Heart left ventricle (tissue), 16 donors: ENCODE measurements at regions not wholly inside any gene's neighbourhood (a gene's known extent, or its start where the extent isn't known, plus 50 kb on each side); places are given as distances from the start of the nearest gene placed in this dataset.

ENCODE experiments used
- ATAC-seq, 4 donors: fragments of 200-7000 bp; cut with Tn5 transposase; one replicate each; pipeline ENCODE4 v1.9.1; 2020 to 2022; ENCODE audit warnings: moderate library complexity in 4 of 4, mild to moderate bottlenecking in 3 of 4, moderate number of reproducible peaks in 1 of 4
- DNase-seq, 5 donors: peaks; one replicate each; pipeline ENCODE4 v3.0.0-alpha.2; 2020
- H3K27ac ChIP-seq, 12 donors: fragments of 200-600 bp; sonication (generic) in 4 of 12; one replicate each; pipeline versions ENCODE4 v1.5.0 to v1.8.0; 2016 to 2022; ENCODE audit warnings: mild to moderate bottlenecking in 2 of 12
- H3K27me3 ChIP-seq, 9 donors: fragments of 200-600 bp; sonication (generic) in 2 of 9; one replicate each; pipeline versions ENCODE4 v1.5.1 to v1.8.0; 2016 to 2022; ENCODE audit warnings: mild to moderate bottlenecking in 3 of 9
- H3K36me3 ChIP-seq, 9 donors: fragments of 200-600 bp; sonication (generic) in 2 of 9; one replicate each; pipeline versions ENCODE4 v1.5.0 to v1.8.0; 2018 to 2022; ENCODE audit warnings: mild to moderate bottlenecking in 2 of 9
- H3K4me1 ChIP-seq, 12 donors: fragments of 200-600 bp; sonication (generic) in 4 of 12; one replicate each; pipeline versions ENCODE4 v1.5.0 to v1.8.0; 2016 to 2022; ENCODE audit warnings: mild to moderate bottlenecking in 3 of 12
- H3K4me3 ChIP-seq, 12 donors: fragments of 200-600 bp; sonication (generic) in 4 of 12; one replicate each; pipeline versions ENCODE4 v1.5.0 to v1.8.0; 2017 to 2022; ENCODE audit warnings: mild to moderate bottlenecking in 9 of 12, moderate library complexity in 4 of 12
- H3K9me3 ChIP-seq, 12 donors: fragments of 200-600 bp; sonication (generic) in 4 of 12; one replicate each; pipeline versions ENCODE4 v1.5.0 to v1.8.0; 2016 to 2022; ENCODE audit warnings: mild to moderate bottlenecking in 1 of 12
- CTCF ChIP-seq, 12 donors: fragments of 200-600 bp; sonication (generic) in 4 of 12; IDR thresholded peaks; one replicate each; pipeline versions ENCODE4 v1.5.0 to v1.8.0; 2018 to 2022; ENCODE audit warnings: antibody characterized with exemption in 12 of 12, mild to moderate bottlenecking in 5 of 12
- POLR2A ChIP-seq, 2 donors: fragments of 450-650 bp; IDR thresholded peaks; one replicate each; pipeline ENCODE4 v1.6.1; 2017; ENCODE audit warnings: antibody characterized with exemption in 2 of 2, mild to moderate bottlenecking in 2 of 2, moderate library complexity in 2 of 2
- WGBS, 4 donors: extraction: QIAGEN DNeasy Blood & Tissue Kit in 2 of 4; methylation state at CpG; one replicate each; pipeline versions ENCODE4 v1.1.5 to v1.1.7; 2013 to 2018; 5-methylcytosine and 5-hydroxymethylcytosine counted together
- intact Hi-C, 10 donors: fragments of 100-400 bp; cut with DNase I; formaldehyde crosslinking; loops; one replicate each; pipeline versions ENCODE4 v1.11.1 to v1.14.2; 2022
- donor health status: ischemic (EF 13 %, LVEDD 7.1; RV severe dilation, severe dysfunction).
- donor health status: healthy with polysubstance abuse.
- donor health status: DM: no; HTN: yes; CAD: no.
- donor health status: DM: no; HTN: no; CAD: no.
- donor health status: ischemic (EF 25% LVEDD 6.9; RV normal size, moderate dysfunction).
- donor health status: ischemic (EF 25% LVEDD 5.7; RV mildly dilated, moderate dysfunction).
- donor health status: healthy.
- donor health status: DM: yes; HTN: yes; CAD: no.
- donor health status: ischemic (EF 35%, LVEDD 5.7; RV mildly dilated, moderate dysfunction).
- donor health status: nonischemic (EF 11% LVEDD 7.7; RV severe dilation, severe dysfunction).
- donor health status: DM: yes; HTN: yes; CAD: no.
- donor health status: PGD.
- donor health status: ischemic (EF 29% LVEDD 5.4; RV normal size, mild dysfunction).
- donor health status: nonischemic (EF 23%, LVEDD 6.1; RV moderate dilation, normal function).

- Histone ChIP-seq H3K4me1 (no peaks in the 10 kb centered on the region), H3K4me3 (no peak overlapping the region), H3K36me3 (no peaks in the 10 kb centered on the region), H3K9me3 (no peaks in the 10 kb centered on the region), H3K27me3 (no peaks in the 10 kb centered on the region), H3K27ac (no peak overlapping the region)
- 57 to 74% (median 64%) methylated on average over 1 of the region's 1 CpG for WGBS, 4 donors
- DNase-seq, result no peak
- ATAC-seq, result no peak
- no peak for TF ChIP-seq CTCF (IDR thresholded peaks at IDR 0.05)
- no peak for TF ChIP-seq POLR2A (IDR thresholded peaks at IDR 0.05)
- intact Hi-C loops, result no loop called here
Observed at GRCh38 chr13:104798486-104798885, 1732.3 kb upstream of the SLC10A2 start.

- TF ChIP-seq POLR2A (IDR thresholded peaks at IDR 0.05) (no peak), CTCF (IDR thresholded peaks at IDR 0.05) (no peak)
- intact Hi-C loops, result no loop called here
- no peaks in the 10 kb centered on the region for H3K36me3 ChIP-seq
- no peak overlapping the region for H3K4me3 ChIP-seq
- DNase-seq (no peak), ATAC-seq (no peak)
- no peaks in the 10 kb centered on the region for H3K9me3 ChIP-seq
- H3K4me1 ChIP-seq, result no peaks in the 10 kb centered on the region
- H3K27ac ChIP-seq, result no peak overlapping the region
- WGBS, 4 donors, result 65 to 77% (median 72%) methylated on average over 2 of the region's 2 CpGs
- H3K27me3 ChIP-seq, result no peaks in the 10 kb centered on the region
Observed at GRCh38 chr13:104796581-104796980, 1730.4 kb upstream of the SLC10A2 start.

- Histone ChIP-seq H3K27ac (no peak overlapping the region), H3K36me3 (no peaks in the 10 kb centered on the region), H3K4me3 (peak overlapping the region in 1 of 12 donors; percentile 12), H3K27me3 (no peaks in the 10 kb centered on the region), H3K9me3 (no peaks in the 10 kb centered on the region), H3K4me1 (no peaks in the 10 kb centered on the region)
- DNase-seq (no peak), ATAC-seq (no peak)
- 67 to 77% (median 69%) methylated on average over 5 of the region's 5 CpGs for WGBS, 4 donors
- TF ChIP-seq POLR2A (IDR thresholded peaks at IDR 0.05), result no peak
- TF ChIP-seq CTCF (IDR thresholded peaks at IDR 0.05), result no peak
- intact Hi-C loops, result no loop called here
Observed at GRCh38 chr13:104785952-104786351, 1719.7 kb upstream of the SLC10A2 start.

- no peak overlapping the region for H3K27ac ChIP-seq
- H3K36me3 ChIP-seq, result no peaks in the 10 kb centered on the region
- no peaks in the 10 kb centered on the region for H3K4me1 ChIP-seq
- ATAC-seq (no peak), DNase-seq (no peak)
- intact Hi-C loops, result no loop called here
- no peak overlapping the region for H3K4me3 ChIP-seq
- H3K9me3 ChIP-seq, result no peaks in the 10 kb centered on the region
- no peak for TF ChIP-seq CTCF (IDR thresholded peaks at IDR 0.05)
- TF ChIP-seq POLR2A (IDR thresholded peaks at IDR 0.05), result no peak
- H3K27me3 ChIP-seq, result no peaks in the 10 kb centered on the region
Observed at GRCh38 chr13:104784891-104785290, 1718.7 kb upstream of the SLC10A2 start.
